Activated B cell treated with CpG ODN at 0.5 μM for 24 hours (primary cell): ENCODE measurements at regions not wholly inside any gene's neighbourhood (a gene's known extent, or its start where the extent isn't known, plus 50 kb on each side); places are given as distances from the start of the nearest gene placed in this dataset.
"Not testable (repeated sequence)": the region's sequence is repeated elsewhere in the genome, so short reads cannot be mapped to it uniquely, and the experiment has no call there.

ENCODE experiments used
- ATAC-seq: fragments of 200-7000 bp; cut with Tn5 transposase; one replicate; pipeline ENCODE4 v1.10.0; 2021; ENCODE audit warnings: low read depth, mild to moderate bottlenecking, moderate library complexity
- CTCF ChIA-PET: fragments of 350-600 bp; sonication (Branson Sonifier 250); formaldehyde crosslinking; loops from one replicate; lab custom pipeline; 2021; ENCODE audit warnings: antibody characterized with exemption; lab: Charles Lee
- POLR2A ChIA-PET: fragments of 350-600 bp; sonication (Branson Sonifier 250); formaldehyde crosslinking; loops from one replicate; lab custom pipeline; 2021; ENCODE audit warnings: antibody characterized with exemption; lab: Charles Lee
- DNase-seq: peaks from one replicate; pipeline ENCODE4 v3.0.0; 2022
- H3K27ac Mint-ChIP-seq: one replicate; pipeline ENCODE4 v1.8.0; 2020; ENCODE audit warnings: mixed read lengths
- H3K27me3 Mint-ChIP-seq: one replicate; pipeline ENCODE4 v1.8.0; 2021; ENCODE audit warnings: mixed read lengths
- H3K36me3 Mint-ChIP-seq: one replicate; pipeline ENCODE4 v1.8.0; 2021; ENCODE audit warnings: low read depth, mixed read lengths
- H3K4me1 Mint-ChIP-seq: one replicate; pipeline ENCODE4 v1.8.0; 2021; ENCODE audit warnings: mixed read lengths
- H3K4me3 Mint-ChIP-seq: one replicate; pipeline ENCODE4 v1.8.0; 2020; ENCODE audit warnings: mild to moderate bottlenecking, mixed read lengths
- H3K9me3 Mint-ChIP-seq: one replicate; pipeline ENCODE4 v1.8.0; 2020; ENCODE audit warnings: mixed read lengths
- CTCF ChIP-seq: fragments of 200-600 bp; IDR thresholded peaks from one replicate; pipeline ENCODE4 v1.8.0; 2022; ENCODE audit warnings: antibody characterized with exemption, mild to moderate bottlenecking
- intact Hi-C: fragments of 100-400 bp; cut with micrococcal nuclease; formaldehyde crosslinking; loops from one replicate; pipeline ENCODE4 v1.15.1; 2024

GRCh38 chr1:199920635-199921034 is 106.9 kb upstream of the NR5A2 start:
- ChIA-PET CTCF (no interaction called here), POLR2A (no interaction called here)
- H3K27ac Mint-ChIP-seq, result no peak overlapping the region
- no peak overlapping the region for H3K4me3 Mint-ChIP-seq
- TF ChIP-seq CTCF, result no peak
- H3K36me3 Mint-ChIP-seq, result no peaks in the 10 kb centered on the region
- no peak for DNase-seq
- peaks cover 3% of the 10 kb centered on the region for H3K9me3 Mint-ChIP-seq
- ATAC-seq, result no peak
- H3K4me1 Mint-ChIP-seq, result no peaks in the 10 kb centered on the region
- peaks cover 13% of the 10 kb centered on the region for H3K27me3 Mint-ChIP-seq
- intact Hi-C loops, result no loop called here

- no peak for TF ChIP-seq CTCF
- ChIA-PET POLR2A (no interaction called here), CTCF (interaction anchor here (0.6 kb wide), 1 partner anchor 23 kb away, joined by 3 read pairs; no protein-coding TSS in a partner anchor)
- Mint-ChIP-seq H3K4me3 (no peak overlapping the region), H3K27ac (no peak overlapping the region), H3K27me3 (no peaks in the 10 kb centered on the region), H3K4me1 (peaks cover 7% of the 10 kb centered on the region), H3K9me3 (no peaks in the 10 kb centered on the region), H3K36me3 (no peaks in the 10 kb centered on the region)
- intact Hi-C loops, result no loop called here
- DNase-seq (no peak), ATAC-seq (no peak)
These were observed 98.0 kb upstream of the NR5A2 start for GRCh38 chr1:199929556-199929955.

- H3K9me3 Mint-ChIP-seq, CTCF ChIA-PET, H3K27me3 Mint-ChIP-seq, ATAC-seq, intact Hi-C loops, H3K36me3 Mint-ChIP-seq, DNase-seq, POLR2A ChIA-PET, H3K27ac Mint-ChIP-seq, H3K4me3 Mint-ChIP-seq, H3K4me1 Mint-ChIP-seq: not testable (repeated sequence)
These were observed 97.4 kb upstream of the NR5A2 start for GRCh38 chr1:199930067-199930466.

GRCh38 chr1:199931666-199932377 is 95.7 kb upstream of the NR5A2 start:
- TF ChIP-seq CTCF, result no peak
- CTCF ChIA-PET, result no interaction called here
- intact Hi-C loops, result no loop called here
- H3K27me3 Mint-ChIP-seq, result peaks cover 9% of the 10 kb centered on the region
- H3K4me3 Mint-ChIP-seq, result peak overlapping the region; percentile 77
- ATAC-seq (peak; percentile 25), DNase-seq (no peak)
- H3K4me1 Mint-ChIP-seq, result peaks cover 7% of the 10 kb centered on the region
- H3K36me3 Mint-ChIP-seq, result no peaks in the 10 kb centered on the region
- POLR2A ChIA-PET, result no interaction called here
- H3K9me3 Mint-ChIP-seq, result no peaks in the 10 kb centered on the region
- no peak overlapping the region for H3K27ac Mint-ChIP-seq

DNA sequence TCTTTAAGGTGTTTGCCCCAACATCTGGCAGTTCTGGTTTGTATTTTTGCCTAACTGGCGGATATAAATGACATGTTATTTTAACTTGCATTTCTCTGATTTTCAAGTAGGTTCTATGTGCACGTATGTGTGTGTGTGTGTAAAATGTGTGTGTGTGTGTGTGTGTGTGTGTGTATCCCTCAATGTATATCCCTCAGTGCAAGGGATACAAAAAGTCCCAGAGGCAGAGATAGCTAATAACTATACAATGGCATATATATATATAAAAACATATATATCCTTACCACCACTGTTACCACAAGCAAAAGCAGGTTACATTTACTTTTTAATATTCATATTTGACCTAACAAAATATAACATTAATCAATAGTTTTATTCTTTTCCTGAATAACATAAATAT is 95.0 kb upstream of the NR5A2 start:
- Mint-ChIP-seq H3K9me3 (no peaks in the 10 kb centered on the region), H3K36me3 (no peaks in the 10 kb centered on the region), H3K27ac (no peak overlapping the region), H3K4me1 (peaks cover 7% of the 10 kb centered on the region), H3K4me3 (peak overlapping the region; percentile 77), H3K27me3 (peaks cover 9% of the 10 kb centered on the region)
- TF ChIP-seq CTCF, result no peak
- ChIA-PET POLR2A (no interaction called here), CTCF (no interaction called here)
- no peak for ATAC-seq
- intact Hi-C loops, result no loop called here
- DNase-seq, result no peak

GRCh38 chr1:199936441-199936840 is 91.1 kb upstream of the NR5A2 start:
- CTCF ChIA-PET, result no interaction called here
- Mint-ChIP-seq H3K27ac (no peak overlapping the region), H3K9me3 (no peaks in the 10 kb centered on the region)

More at GRCh38 chr1:199936441-199936840, 91.1 kb upstream of the NR5A2 start:
- Mint-ChIP-seq H3K4me3 (no peak overlapping the region), H3K27me3 (peaks cover 25% of the 10 kb centered on the region), H3K36me3 (no peaks in the 10 kb centered on the region), H3K4me1 (peaks cover 7% of the 10 kb centered on the region)
- POLR2A ChIA-PET, result no interaction called here
- DNase-seq, result no peak
- intact Hi-C loops, result no loop called here
- ATAC-seq, result no peak
- TF ChIP-seq CTCF, result no peak
